Neural cell (in vitro differentiated cells): ENCODE measurements at regions not wholly inside any gene's neighbourhood (a gene's known extent, or its start where the extent isn't known, plus 50 kb on each side); places are given as distances from the start of the nearest gene placed in this dataset.

Experiments used
- H2AFZ ChIP-seq: fragments of 200-600, 300-800 bp; sonication (generic), shearing (Covaris generic); 2 replicates; pipeline ENCODE4 v1.6.0; 2014; ENCODE audit warnings: low read depth, mild to moderate bottlenecking, antibody characterized with exemption, low read length, moderate library complexity
- H3F3A ChIP-seq: fragments of 200-600 bp; shearing (Covaris generic); 2 replicates; pipeline ENCODE4 v1.6.1; 2016; ENCODE audit warnings: mild to moderate bottlenecking, moderate library complexity, mixed read lengths, antibody characterized with exemption, low read length; ENCODE audit not compliant: insufficient read depth, poor library complexity, severe bottlenecking
- H3K27ac ChIP-seq: fragments of 200-600, 300-800 bp; sonication (generic), shearing (Covaris generic); 2 replicates; pipeline ENCODE4 v1.5.1; 2014; ENCODE audit warnings: mild to moderate bottlenecking, low read length, moderate library complexity
- H3K27me3 ChIP-seq: fragments of 300-800, 200-600 bp; sonication (generic), shearing (Covaris generic); 2 replicates; pipeline ENCODE4 v1.6.0; 2014; ENCODE audit warnings: mild to moderate bottlenecking, low read depth, low read length, moderate library complexity; ENCODE audit not compliant: insufficient read depth
- H3K36me3 ChIP-seq: fragments of 300-800, 200-600 bp; sonication (generic), shearing (Covaris generic); 2 replicates; pipeline ENCODE4 v1.5.1; 2014; ENCODE audit warnings: mild to moderate bottlenecking, antibody characterized with exemption, low read length, moderate library complexity; ENCODE audit not compliant: insufficient read depth
- H3K4me2 ChIP-seq: fragments of 300-800, 200-600 bp; sonication (generic), shearing (Covaris generic); 2 replicates; pipeline ENCODE4 v1.6.0; 2014; ENCODE audit warnings: mild to moderate bottlenecking, low read length
- H3K4me3 ChIP-seq: fragments of 300-800, 200-600 bp; sonication (generic), shearing (Covaris generic); 2 replicates; pipeline ENCODE4 v1.5.1; 2014; ENCODE audit warnings: mild to moderate bottlenecking, low read length, moderate library complexity
- H3K79me2 ChIP-seq: fragments of 200-600 bp; shearing (Covaris generic); replicated peaks from 2 replicates; pipeline ENCODE4 v1.6.0; 2014; ENCODE audit warnings: mild to moderate bottlenecking, low read length, moderate library complexity; ENCODE audit not compliant: insufficient read depth
- H3K9ac ChIP-seq: fragments of 300-800, 200-600 bp; sonication (generic), shearing (Covaris generic); 2 replicates; pipeline ENCODE4 v1.6.1; 2016; ENCODE audit warnings: mild to moderate bottlenecking, low read length, mixed read lengths
- H3K9me2 ChIP-seq: fragments of 200-600 bp; shearing (Covaris generic); 2 replicates; pipeline ENCODE4 v1.6.1; 2016; ENCODE audit warnings: mild to moderate bottlenecking, low read length, mixed read lengths; ENCODE audit not compliant: insufficient read depth
- H3K9me3 ChIP-seq: fragments of 200-600, 300-800 bp; sonication (generic), shearing (Covaris generic); 2 replicates; pipeline ENCODE4 v1.6.1; 2016; ENCODE audit warnings: mild to moderate bottlenecking, mixed run types, low read length, moderate library complexity, mixed read lengths
- H4K20me1 ChIP-seq: fragments of 200-600 bp; shearing (Covaris generic); 2 replicates; pipeline ENCODE4 v1.6.1; 2016; ENCODE audit warnings: mild to moderate bottlenecking, mixed run types; ENCODE audit not compliant: insufficient read depth
- CTCF ChIP-seq: fragments of 450-650 bp; IDR thresholded peaks from 2 replicates; pipeline ENCODE4 v1.5.1; 2014; ENCODE audit warnings: antibody characterized with exemption, mild to moderate bottlenecking, moderate library complexity; ENCODE audit not compliant: poor library complexity, severe bottlenecking
- EP300 ChIP-seq: fragments of 450-650 bp; conservative IDR thresholded peaks from 2 replicates; pipeline ENCODE4 v1.6.1; 2014; ENCODE audit warnings: antibody characterized with exemption, mild to moderate bottlenecking, moderate library complexity; ENCODE audit not compliant: poor library complexity, severe bottlenecking
- EZH2 ChIP-seq: fragments of 200-600, 300-800 bp; shearing (Covaris generic), sonication (generic); IDR thresholded peaks from 2 replicates; pipeline ENCODE4 v1.6.1; 2014; ENCODE audit warnings: antibody characterized with exemption, low read length, borderline replicate concordance, mild to moderate bottlenecking; ENCODE audit not compliant: insufficient read depth, poor library complexity, severe bottlenecking
- MXI1 ChIP-seq: fragments of 450-650 bp; conservative IDR thresholded peaks from 2 replicates; pipeline ENCODE4 v1.6.1; 2014; ENCODE audit warnings: antibody characterized with exemption, mild to moderate bottlenecking; ENCODE audit not compliant: poor library complexity, severe bottlenecking
- POLR2AphosphoS5 ChIP-seq: IDR thresholded peaks from 2 replicates; pipeline ENCODE4 v1.6.1; 2012
- RAD21 ChIP-seq: fragments of 450-650 bp; conservative IDR thresholded peaks from 2 replicates; pipeline ENCODE4 v1.6.1; 2014; ENCODE audit warnings: antibody characterized with exemption, mild to moderate bottlenecking, moderate library complexity
- REST ChIP-seq: IDR thresholded peaks from 2 replicates; pipeline ENCODE4 v1.6.1; 2012; ENCODE audit warnings: borderline replicate concordance
- SMC3 ChIP-seq: fragments of 450-650 bp; conservative IDR thresholded peaks from 2 replicates; pipeline ENCODE4 v1.6.1; 2014; ENCODE audit warnings: antibody characterized with exemption, mild to moderate bottlenecking, moderate library complexity; ENCODE audit not compliant: poor library complexity
- TAF1 ChIP-seq: IDR thresholded peaks from 2 replicates; pipeline ENCODE4 v1.6.1; 2012; ENCODE audit warnings: low read depth

GRCh38 chr2:228705318-228705717, 523.8 kb upstream of the SPHKAP start:
- Histone ChIP-seq H2AFZ (peak overlapping the region; percentile 10), H4K20me1 (no peaks in the 10 kb centered on the region), H3K36me3 (no peaks in the 10 kb centered on the region), H3K27ac (peak overlapping the region; percentile 32), H3K27me3 (no peaks in the 10 kb centered on the region), H3K9me3 (no peaks in the 10 kb centered on the region), H3K4me2 (peak overlapping the region; percentile 8), H3K4me3 (no peak overlapping the region), H3F3A (peaks cover 5% of the 10 kb centered on the region), H3K9ac (no peak overlapping the region), H3K9me2 (no peaks in the 10 kb centered on the region), H3K79me2 (no peaks in the 10 kb centered on the region)
- TF ChIP-seq SMC3 (no peak), MXI1 (no peak), TAF1 (no peak), EP300 (no peak), POLR2AphosphoS5 (no peak), EZH2 (no peak), REST (no peak), RAD21 (no peak), CTCF (no peak)

- Histone ChIP-seq H3K9ac (peak overlapping the region; percentile 13), H3K27me3 (no peaks in the 10 kb centered on the region), H3K27ac (peak overlapping the region; percentile 71), H3K4me3 (peak overlapping the region; percentile 51), H3K9me3 (no peaks in the 10 kb centered on the region), H3K4me2 (peak overlapping the region; percentile 12), H3K36me3 (no peaks in the 10 kb centered on the region), H3K9me2 (no peaks in the 10 kb centered on the region), H2AFZ (no peak overlapping the region), H3K79me2 (no peaks in the 10 kb centered on the region), H4K20me1 (no peaks in the 10 kb centered on the region), H3F3A (peaks cover 5% of the 10 kb centered on the region)
- no peak for TF ChIP-seq TAF1
- TF ChIP-seq POLR2AphosphoS5 = peak; percentile 19
- no peak for TF ChIP-seq MXI1
- TF ChIP-seq REST = no peak
- TF ChIP-seq RAD21 = no peak
- TF ChIP-seq EP300 = peak; percentile 86
- TF ChIP-seq CTCF = no peak
- TF ChIP-seq EZH2 = no peak
- no peak for TF ChIP-seq SMC3
These were observed 521.7 kb upstream of the SPHKAP start for GRCh38 chr2:228703152-228703551.
